ENCODE measurements at regions not wholly inside any gene's neighbourhood (a gene's known extent, or its start where the extent isn't known, plus 50 kb on each side); places are given as distances from the start of the nearest gene placed in this dataset.

GRCh38 chr3:7957024-7957423, 544.6 kb upstream of the LMCD1 start:
- Histone ChIP-seq H3K4me1 (ENCODE audit: control insufficient read depth in 4 of 4, insufficient read depth in 4 of 4, low read length in 3 of 4) (no peaks in the 10 kb centered on the region), H3K9ac (ENCODE audit: low read depth in 1 of 2, low read length in 2 of 2) (no peak overlapping the region), H3K27me3 (ENCODE audit: control insufficient read depth in 4 of 4, insufficient read depth in 4 of 4, low read length in 3 of 4) (no peaks in the 10 kb centered on the region), H3K36me3 (ENCODE audit: control insufficient read depth in 4 of 4, insufficient read depth in 3 of 4, low read depth in 1 of 4, low read length in 3 of 4) (no peaks in the 10 kb centered on the region), H3K27ac (ENCODE audit: low read depth in 1 of 2, low read length in 2 of 2) (no peak overlapping the region), H3K9me3 (ENCODE audit: control insufficient read depth in 4 of 4, low read length in 3 of 4) (no peaks in the 10 kb centered on the region), H3K4me3 (ENCODE audit: low read depth in 1 of 3, low read length in 3 of 3) (no peak overlapping the region)
- DNase-seq (ENCODE audit: low spot score) = no peak
- WGBS = 75% methylated on average over 1 of the region's 1 CpG
- TF ChIP-seq, protein P1, sequence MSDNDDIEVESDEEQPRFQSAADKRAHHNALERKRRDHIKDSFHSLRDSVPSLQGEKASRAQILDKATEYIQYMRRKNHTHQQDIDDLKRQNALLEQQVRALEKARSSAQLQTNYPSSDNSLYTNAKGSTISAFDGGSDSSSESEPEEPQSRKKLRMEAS (IDR thresholded peaks at IDR 0.05) = no peak
- TF ChIP-seq RXRA (IDR thresholded peaks at IDR 0.05) (no peak), GABPA (IDR thresholded peaks at IDR 0.05 in 1 of 2, conservative IDR thresholded peaks at IDR 0.05 in 1 of 2) (no peak)
- TF ChIP-seq, protein P2, sequence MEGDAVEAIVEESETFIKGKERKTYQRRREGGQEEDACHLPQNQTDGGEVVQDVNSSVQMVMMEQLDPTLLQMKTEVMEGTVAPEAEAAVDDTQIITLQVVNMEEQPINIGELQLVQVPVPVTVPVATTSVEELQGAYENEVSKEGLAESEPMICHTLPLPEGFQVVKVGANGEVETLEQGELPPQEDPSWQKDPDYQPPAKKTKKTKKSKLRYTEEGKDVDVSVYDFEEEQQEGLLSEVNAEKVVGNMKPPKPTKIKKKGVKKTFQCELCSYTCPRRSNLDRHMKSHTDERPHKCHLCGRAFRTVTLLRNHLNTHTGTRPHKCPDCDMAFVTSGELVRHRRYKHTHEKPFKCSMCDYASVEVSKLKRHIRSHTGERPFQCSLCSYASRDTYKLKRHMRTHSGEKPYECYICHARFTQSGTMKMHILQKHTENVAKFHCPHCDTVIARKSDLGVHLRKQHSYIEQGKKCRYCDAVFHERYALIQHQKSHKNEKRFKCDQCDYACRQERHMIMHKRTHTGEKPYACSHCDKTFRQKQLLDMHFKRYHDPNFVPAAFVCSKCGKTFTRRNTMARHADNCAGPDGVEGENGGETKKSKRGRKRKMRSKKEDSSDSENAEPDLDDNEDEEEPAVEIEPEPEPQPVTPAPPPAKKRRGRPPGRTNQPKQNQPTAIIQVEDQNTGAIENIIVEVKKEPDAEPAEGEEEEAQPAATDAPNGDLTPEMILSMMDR (IDR thresholded peaks at IDR 0.05; ENCODE audit: low read depth, low read length, missing input control) = no peak

- TF ChIP-seq HNF4G (IDR thresholded peaks at IDR 0.05) (no peak), YY1 (IDR thresholded peaks at IDR 0.05) (no peak), FOXA1 (IDR thresholded peaks at IDR 0.05) (no peak), GABPA (IDR thresholded peaks at IDR 0.05 in 1 of 2, conservative IDR thresholded peaks at IDR 0.05 in 1 of 2) (no peak), EGR1 (IDR thresholded peaks at IDR 0.05; ENCODE audit: low read depth in 2 of 2) (no peak), FOXA2 (IDR thresholded peaks at IDR 0.05) (no peak), NR2F2 (IDR thresholded peaks at IDR 0.05) (no peak), SP1 (IDR thresholded peaks at IDR 0.05) (no peak), HNF4A (conservative IDR thresholded peaks at IDR 0.05) (no peak), TAF1 (conservative IDR thresholded peaks at IDR 0.05) (no peak)
- TF ChIP-seq, protein P2 (IDR thresholded peaks at IDR 0.05; ENCODE audit: low read depth, low read length, missing input control) = no peak
- TF ChIP-seq, protein P3, sequence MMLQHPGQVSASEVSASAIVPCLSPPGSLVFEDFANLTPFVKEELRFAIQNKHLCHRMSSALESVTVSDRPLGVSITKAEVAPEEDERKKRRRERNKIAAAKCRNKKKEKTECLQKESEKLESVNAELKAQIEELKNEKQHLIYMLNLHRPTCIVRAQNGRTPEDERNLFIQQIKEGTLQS (IDR thresholded peaks at IDR 0.05) = no peak
- Histone ChIP-seq H3K9ac (ENCODE audit: low read depth in 1 of 2, low read length in 2 of 2) (no peak overlapping the region), H3K36me3 (ENCODE audit: control insufficient read depth in 4 of 4, insufficient read depth in 3 of 4, low read depth in 1 of 4, low read length in 3 of 4) (no peaks in the 10 kb centered on the region), H3K27ac (ENCODE audit: low read depth in 1 of 2, low read length in 2 of 2) (no peak overlapping the region), H3K27me3 (ENCODE audit: control insufficient read depth in 4 of 4, insufficient read depth in 4 of 4, low read length in 3 of 4) (no peaks in the 10 kb centered on the region), H3K9me3 (ENCODE audit: control insufficient read depth in 4 of 4, low read length in 3 of 4) (no peaks in the 10 kb centered on the region), H3K4me1 (ENCODE audit: control insufficient read depth in 4 of 4, insufficient read depth in 4 of 4, low read length in 3 of 4) (no peaks in the 10 kb centered on the region), H3K4me3 (ENCODE audit: low read depth in 1 of 3, low read length in 3 of 3) (no peak overlapping the region)
- 93% methylated on average over 15 of the region's 15 CpGs for WGBS
- no peak for DNase-seq (ENCODE audit: low spot score)
These were observed 542.5 kb upstream of the LMCD1 start for GRCh38 chr3:7959094-7959493.

DNA sequence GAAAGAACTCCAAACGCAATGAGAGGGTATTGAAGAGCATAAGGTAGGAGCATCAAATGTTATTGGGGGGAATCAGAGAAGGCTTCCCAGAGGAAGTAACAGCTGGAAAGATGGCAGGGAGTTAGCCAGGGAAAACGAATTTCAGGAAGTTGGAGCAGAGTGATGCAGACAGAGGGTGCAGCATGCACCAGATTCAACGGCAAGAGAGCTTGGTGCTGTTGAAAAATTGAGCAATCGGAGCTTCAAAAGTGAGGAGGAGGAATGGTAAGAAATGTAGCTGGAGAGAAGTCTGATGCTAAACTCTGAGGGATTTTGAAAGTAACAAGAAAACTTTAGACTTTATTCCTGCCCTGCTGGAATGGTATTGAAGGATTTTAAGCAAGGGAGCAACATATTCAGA, 541.0 kb upstream of the LMCD1 start:
- no peak overlapping the region for H3K27ac ChIP-seq (ENCODE audit: low read depth in 1 of 2, low read length in 2 of 2)
- no peak overlapping the region for H3K4me3 ChIP-seq (ENCODE audit: low read depth in 1 of 3, low read length in 3 of 3)
- DNase-seq (ENCODE audit: low spot score) = no peak
- WGBS = 63% methylated on average over 4 of the region's 4 CpGs
- no peaks in the 10 kb centered on the region for H3K27me3 ChIP-seq (ENCODE audit: control insufficient read depth in 4 of 4, insufficient read depth in 4 of 4, low read length in 3 of 4)
- H3K4me1 ChIP-seq (ENCODE audit: control insufficient read depth in 4 of 4, insufficient read depth in 4 of 4, low read length in 3 of 4) = no peaks in the 10 kb centered on the region
- no peaks in the 10 kb centered on the region for H3K9me3 ChIP-seq (ENCODE audit: control insufficient read depth in 4 of 4, low read length in 3 of 4)
- H3K9ac ChIP-seq (ENCODE audit: low read depth in 1 of 2, low read length in 2 of 2) = no peak overlapping the region
- no peaks in the 10 kb centered on the region for H3K36me3 ChIP-seq (ENCODE audit: control insufficient read depth in 4 of 4, insufficient read depth in 3 of 4, low read depth in 1 of 4, low read length in 3 of 4)
- TF ChIP-seq RXRA (IDR thresholded peaks at IDR 0.05) (no peak), NR2F2 (IDR thresholded peaks at IDR 0.05) (no peak), FOXA1 (IDR thresholded peaks at IDR 0.05) (no peak), ZBTB33 (IDR thresholded peaks at IDR 0.05) (no peak), TAF1 (conservative IDR thresholded peaks at IDR 0.05) (no peak), RAD21 (IDR thresholded peaks at IDR 0.05) (no peak), GABPA (IDR thresholded peaks at IDR 0.05 in 1 of 2, conservative IDR thresholded peaks at IDR 0.05 in 1 of 2) (no peak), YY1 (IDR thresholded peaks at IDR 0.05) (no peak), JUND (IDR thresholded peaks at IDR 0.05) (no peak), SP1 (IDR thresholded peaks at IDR 0.05) (no peak), EGR1 (IDR thresholded peaks at IDR 0.05; ENCODE audit: low read depth in 2 of 2) (no peak)
- TF ChIP-seq, protein P3 (IDR thresholded peaks at IDR 0.05) = no peak
- TF ChIP-seq, protein P1 (IDR thresholded peaks at IDR 0.05) = no peak
